ENCODE measurements at regions not wholly inside any gene's neighbourhood (a gene's known extent, or its start where the extent isn't known, plus 50 kb on each side); places are given as distances from the start of the nearest gene placed in this dataset.
"Not testable (repeated sequence)": the region's sequence is repeated elsewhere in the genome, so short reads cannot be mapped to it uniquely, and the experiment has no call there.

- ATAC-seq; H3K4me3 Mint-ChIP-seq; H3K36me3 ChIP-seq (ENCODE audit: control insufficient read depth, insufficient read depth, low read length); H3K9me3 ChIP-seq (ENCODE audit: control insufficient read depth, insufficient read depth, low read length); H3K27me3 Mint-ChIP-seq (ENCODE audit: low read depth in 2 of 2); H3K4me3 ChIP-seq (ENCODE audit: low read length); DNase-seq; H3K27ac Mint-ChIP-seq; H3K4me1 ChIP-seq (ENCODE audit: control insufficient read depth, insufficient read depth, low read length); intact Hi-C loops (cut with micrococcal nuclease); H3K9me3 Mint-ChIP-seq; H3K27ac ChIP-seq (ENCODE audit: low read length); H3K36me3 Mint-ChIP-seq; H3K27me3 ChIP-seq (ENCODE audit: control insufficient read depth, insufficient read depth, low read length); H3K4me1 Mint-ChIP-seq: not testable (repeated sequence)
- WGBS (ENCODE audit: insufficient coverage): 86% methylated on average over 11 of the region's 11 CpGs
These were observed 78.4 kb upstream of the GOLGA6L4 start for GRCh38 chr15:84157056-84157632.

- H3K4me1 ChIP-seq (ENCODE audit: control insufficient read depth, insufficient read depth, low read length); H3K27ac Mint-ChIP-seq; H3K9me3 ChIP-seq (ENCODE audit: control insufficient read depth, insufficient read depth, low read length); intact Hi-C loops (cut with micrococcal nuclease); H3K4me3 ChIP-seq (ENCODE audit: low read length); H3K36me3 Mint-ChIP-seq; ATAC-seq; H3K4me1 Mint-ChIP-seq; H3K36me3 ChIP-seq (ENCODE audit: control insufficient read depth, insufficient read depth, low read length); DNase-seq; H3K9me3 Mint-ChIP-seq; H3K27ac ChIP-seq (ENCODE audit: low read length); H3K27me3 Mint-ChIP-seq (ENCODE audit: low read depth in 2 of 2); H3K27me3 ChIP-seq (ENCODE audit: control insufficient read depth, insufficient read depth, low read length); H3K4me3 Mint-ChIP-seq: not testable (repeated sequence)
- 90% methylated on average over 2 of the region's 3 CpGs for WGBS (ENCODE audit: insufficient coverage)
These were observed 77.7 kb upstream of the GOLGA6L4 start for GRCh38 chr15:84157857-84158256.

GRCh38 chr15:84159346-84160269, 76.0 kb upstream of the GOLGA6L4 start:
- DNase-seq; H3K4me1 Mint-ChIP-seq; H3K9me3 Mint-ChIP-seq; ATAC-seq; H3K9me3 ChIP-seq (ENCODE audit: control insufficient read depth, insufficient read depth, low read length); H3K27ac Mint-ChIP-seq; H3K27me3 Mint-ChIP-seq (ENCODE audit: low read depth in 2 of 2); H3K4me3 Mint-ChIP-seq; H3K4me3 ChIP-seq (ENCODE audit: low read length); H3K36me3 Mint-ChIP-seq; H3K36me3 ChIP-seq (ENCODE audit: control insufficient read depth, insufficient read depth, low read length); H3K27ac ChIP-seq (ENCODE audit: low read length); H3K4me1 ChIP-seq (ENCODE audit: control insufficient read depth, insufficient read depth, low read length); H3K27me3 ChIP-seq (ENCODE audit: control insufficient read depth, insufficient read depth, low read length); intact Hi-C loops (cut with micrococcal nuclease): not testable (repeated sequence)
- WGBS (ENCODE audit: insufficient coverage): 94% methylated on average over 16 of the region's 17 CpGs

- H3K27me3 Mint-ChIP-seq (ENCODE audit: low read depth in 2 of 2); H3K4me3 Mint-ChIP-seq; H3K9me3 Mint-ChIP-seq; H3K4me3 ChIP-seq (ENCODE audit: low read length); H3K9me3 ChIP-seq (ENCODE audit: control insufficient read depth, insufficient read depth, low read length); H3K36me3 Mint-ChIP-seq; H3K27ac Mint-ChIP-seq; H3K4me1 Mint-ChIP-seq; H3K27me3 ChIP-seq (ENCODE audit: control insufficient read depth, insufficient read depth, low read length); DNase-seq; H3K4me1 ChIP-seq (ENCODE audit: control insufficient read depth, insufficient read depth, low read length); intact Hi-C loops (cut with micrococcal nuclease); H3K36me3 ChIP-seq (ENCODE audit: control insufficient read depth, insufficient read depth, low read length); H3K27ac ChIP-seq (ENCODE audit: low read length): not testable (repeated sequence)
- ATAC-seq: peak in 2 of 3 donors; percentile 17 to 29
- WGBS (ENCODE audit: insufficient coverage): 72% methylated on average over 6 of the region's 8 CpGs
These were observed 70.9 kb upstream of the GOLGA6L4 start for GRCh38 chr15:84164423-84165292.

GRCh38 chr15:84170029-84170428, 65.5 kb upstream of the GOLGA6L4 start:
- H3K4me1 Mint-ChIP-seq; ATAC-seq; H3K36me3 Mint-ChIP-seq; H3K4me1 ChIP-seq (ENCODE audit: control insufficient read depth, insufficient read depth, low read length); DNase-seq; H3K27me3 Mint-ChIP-seq (ENCODE audit: low read depth in 2 of 2); H3K9me3 Mint-ChIP-seq; intact Hi-C loops (cut with micrococcal nuclease); H3K4me3 ChIP-seq (ENCODE audit: low read length); H3K27me3 ChIP-seq (ENCODE audit: control insufficient read depth, insufficient read depth, low read length); H3K9me3 ChIP-seq (ENCODE audit: control insufficient read depth, insufficient read depth, low read length); H3K27ac Mint-ChIP-seq; H3K4me3 Mint-ChIP-seq; H3K36me3 ChIP-seq (ENCODE audit: control insufficient read depth, insufficient read depth, low read length); H3K27ac ChIP-seq (ENCODE audit: low read length): not testable (repeated sequence)
- no CpG with 5 or more reads among the region's 19 CpGs for WGBS (ENCODE audit: insufficient coverage)

GRCh38 chr15:84173231-84173610, 62.4 kb upstream of the GOLGA6L4 start:
- H3K27ac ChIP-seq (ENCODE audit: low read length); H3K36me3 Mint-ChIP-seq; intact Hi-C loops (cut with micrococcal nuclease); H3K27ac Mint-ChIP-seq; H3K4me1 ChIP-seq (ENCODE audit: control insufficient read depth, insufficient read depth, low read length); H3K4me3 ChIP-seq (ENCODE audit: low read length); H3K4me1 Mint-ChIP-seq; H3K27me3 Mint-ChIP-seq (ENCODE audit: low read depth in 2 of 2); ATAC-seq; H3K36me3 ChIP-seq (ENCODE audit: control insufficient read depth, insufficient read depth, low read length); H3K9me3 Mint-ChIP-seq; H3K4me3 Mint-ChIP-seq; H3K9me3 ChIP-seq (ENCODE audit: control insufficient read depth, insufficient read depth, low read length); H3K27me3 ChIP-seq (ENCODE audit: control insufficient read depth, insufficient read depth, low read length): not testable (repeated sequence)
- DNase-seq: peak in 1 of 2 donors; percentile 4
- 2% methylated on average over 8 of the region's 22 CpGs for WGBS (ENCODE audit: insufficient coverage)
